Activated T-cell treated with anti-CD3 and anti-CD28 coated beads, Interleukin-2, amount 50 U/mL, for 4 hours (primary cell): ENCODE measurements at regions not wholly inside any gene's neighbourhood (a gene's known extent, or its start where the extent isn't known, plus 50 kb on each side); places are given as distances from the start of the nearest gene placed in this dataset.
A peak's percentile ranks its signal among the peaks of the same experiment; 100 is the strongest.

Experiments
- ATAC-seq, 2 donors: fragments of 200-7000 bp; cut with Tn5 transposase; one replicate each; pipeline ENCODE4 v1.10.0; 2021
- DNase-seq: peaks from one replicate; pipeline ENCODE4 v3.0.0-alpha.2; 2020
- H3K27me3 Mint-ChIP-seq: one replicate; pipeline ENCODE4 v1.8.0; 2021; ENCODE audit warnings: low read depth, mixed read lengths
- H3K36me3 Mint-ChIP-seq: one replicate; pipeline ENCODE4 v1.8.0; 2022; ENCODE audit warnings: mixed read lengths; ENCODE audit not compliant: insufficient read depth
- H3K4me1 Mint-ChIP-seq: one replicate; pipeline ENCODE4 v1.8.0; 2021; ENCODE audit warnings: low read depth, mixed read lengths
- H3K4me3 Mint-ChIP-seq: one replicate; pipeline ENCODE4 v1.8.0; 2021; ENCODE audit warnings: mild to moderate bottlenecking, moderate library complexity, mixed read lengths
- H3K9me3 Mint-ChIP-seq: one replicate; pipeline ENCODE4 v1.8.0; 2021; ENCODE audit warnings: mixed read lengths

GRCh38 chr12:94026596-94026995, 121.8 kb upstream of the PLXNC1 start:
- Mint-ChIP-seq H3K36me3 (peaks cover 2% of the 10 kb centered on the region), H3K4me3 (no peak overlapping the region), H3K27me3 (peaks cover 2% of the 10 kb centered on the region), H3K4me1 (peaks cover 18% of the 10 kb centered on the region), H3K9me3 (peaks cover 24% of the 10 kb centered on the region)
- no peak for ATAC-seq
- DNase-seq, result no peak

DNA sequence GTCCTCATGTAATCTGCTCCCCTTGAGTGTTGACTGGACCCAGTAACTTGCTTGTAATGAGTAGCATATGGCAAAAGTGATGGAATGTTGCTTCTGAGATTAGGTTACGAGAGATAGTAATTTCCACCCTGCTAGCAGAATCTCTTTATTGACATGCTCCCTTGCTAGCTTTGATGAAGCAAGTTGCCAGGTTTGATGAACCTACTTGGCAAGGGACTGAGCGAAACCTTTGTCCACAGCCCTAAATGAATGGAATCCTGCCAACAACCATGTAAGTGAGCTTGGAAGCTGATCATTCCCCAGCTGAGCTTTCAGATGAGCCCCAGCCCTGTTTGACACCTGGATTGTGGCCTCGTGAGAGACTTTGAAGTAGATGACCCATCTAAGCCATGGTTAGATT, 120.8 kb upstream of the PLXNC1 start:
- Mint-ChIP-seq H3K4me1 (peaks cover 25% of the 10 kb centered on the region), H3K27me3 (peaks cover 2% of the 10 kb centered on the region), H3K4me3 (no peak overlapping the region), H3K9me3 (peaks cover 24% of the 10 kb centered on the region), H3K36me3 (peaks cover 2% of the 10 kb centered on the region)
- no peak for ATAC-seq
- no peak for DNase-seq

GRCh38 chr12:94031763-94032162, 116.6 kb upstream of the PLXNC1 start:
- Mint-ChIP-seq H3K4me1 (peaks cover 40% of the 10 kb centered on the region), H3K9me3 (peaks cover 4% of the 10 kb centered on the region), H3K36me3 (peaks cover 2% of the 10 kb centered on the region), H3K27me3 (peaks cover 6% of the 10 kb centered on the region), H3K4me3 (no peak overlapping the region)
- DNase-seq (no peak), ATAC-seq (no peak)

- Mint-ChIP-seq H3K4me1 (peaks cover 40% of the 10 kb centered on the region), H3K36me3 (peaks cover 2% of the 10 kb centered on the region), H3K27me3 (peaks cover 6% of the 10 kb centered on the region), H3K9me3 (peaks cover 4% of the 10 kb centered on the region), H3K4me3 (no peak overlapping the region)
- no peak for ATAC-seq
- no peak for DNase-seq
These were observed 116.0 kb upstream of the PLXNC1 start for GRCh38 chr12:94032368-94032767.

DNA sequence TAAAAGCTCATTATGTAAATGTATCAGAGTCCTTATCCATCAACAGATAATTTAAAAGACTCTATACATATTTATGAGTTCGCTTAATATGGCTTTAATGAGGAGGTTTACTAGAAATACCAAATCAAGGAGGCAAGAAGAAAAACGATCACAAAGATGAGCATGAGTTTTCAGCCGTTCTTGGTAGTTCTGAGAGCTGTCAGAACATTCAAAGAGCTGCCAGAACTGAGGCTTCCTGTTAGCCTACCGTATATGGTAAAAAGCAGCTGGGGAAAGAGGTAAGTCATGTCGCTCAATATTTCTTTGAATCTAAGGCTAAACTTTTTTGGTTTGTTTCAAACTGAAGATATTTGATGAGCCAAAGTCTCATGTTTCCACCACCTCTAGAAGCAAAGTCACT, 115.3 kb upstream of the PLXNC1 start:
- Mint-ChIP-seq H3K36me3 (peaks cover 2% of the 10 kb centered on the region), H3K4me1 (peaks cover 40% of the 10 kb centered on the region), H3K27me3 (peaks cover 6% of the 10 kb centered on the region), H3K9me3 (peaks cover 2% of the 10 kb centered on the region), H3K4me3 (peak overlapping the region; percentile 42)
- DNase-seq, result no peak
- ATAC-seq, result peak; percentile 53 to 54

- Mint-ChIP-seq H3K4me1 (peaks cover 40% of the 10 kb centered on the region), H3K27me3 (peaks cover 6% of the 10 kb centered on the region), H3K36me3 (no peaks in the 10 kb centered on the region), H3K9me3 (peaks cover 4% of the 10 kb centered on the region), H3K4me3 (no peak overlapping the region)
- ATAC-seq, result no peak
- DNase-seq, result no peak
These were observed 114.6 kb upstream of the PLXNC1 start for GRCh38 chr12:94033784-94034183.

GRCh38 chr12:94037444-94037843, 110.9 kb upstream of the PLXNC1 start:
- no peak for ATAC-seq
- H3K9me3 Mint-ChIP-seq, result peaks cover 10% of the 10 kb centered on the region

DNA sequence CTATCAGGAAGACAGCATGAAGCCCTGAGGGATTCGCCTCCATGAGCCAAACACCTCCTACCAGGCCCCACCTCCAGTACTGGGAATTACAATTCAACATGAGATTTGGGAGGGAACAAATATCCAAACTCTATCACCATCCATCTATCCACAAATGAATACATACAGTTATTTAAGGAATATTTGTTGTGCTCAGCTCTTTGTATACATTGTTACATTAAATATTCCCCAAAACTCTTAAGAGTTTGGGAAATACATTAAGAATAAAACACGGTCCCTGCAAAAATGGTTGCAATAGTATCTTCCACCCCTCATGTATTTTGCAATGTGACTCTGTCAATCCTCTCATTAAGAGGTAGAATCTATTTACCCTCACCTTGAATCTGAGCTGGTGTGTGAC, 109.8 kb upstream of the PLXNC1 start:
- DNase-seq (no peak), ATAC-seq (no peak)
- no peak overlapping the region for H3K4me3 Mint-ChIP-seq
- no peaks in the 10 kb centered on the region for H3K36me3 Mint-ChIP-seq
- H3K27me3 Mint-ChIP-seq, result peaks cover 2% of the 10 kb centered on the region
- peaks cover 10% of the 10 kb centered on the region for H3K9me3 Mint-ChIP-seq
- H3K4me1 Mint-ChIP-seq, result peaks cover 4% of the 10 kb centered on the region

More at GRCh38 chr12:94037444-94037843, 110.9 kb upstream of the PLXNC1 start:
- Mint-ChIP-seq H3K4me3 (no peak overlapping the region), H3K27me3 (peaks cover 7% of the 10 kb centered on the region), H3K4me1 (peaks cover 16% of the 10 kb centered on the region), H3K36me3 (no peaks in the 10 kb centered on the region)
- DNase-seq, result no peak

GRCh38 chr12:94039199-94039840, 109.1 kb upstream of the PLXNC1 start:
- no peaks in the 10 kb centered on the region for H3K4me1 Mint-ChIP-seq
- peaks cover 2% of the 10 kb centered on the region for H3K27me3 Mint-ChIP-seq
- DNase-seq, result no peak
- no peak for ATAC-seq
- no peak overlapping the region for H3K4me3 Mint-ChIP-seq
- peaks cover 10% of the 10 kb centered on the region for H3K9me3 Mint-ChIP-seq
- no peaks in the 10 kb centered on the region for H3K36me3 Mint-ChIP-seq

DNA sequence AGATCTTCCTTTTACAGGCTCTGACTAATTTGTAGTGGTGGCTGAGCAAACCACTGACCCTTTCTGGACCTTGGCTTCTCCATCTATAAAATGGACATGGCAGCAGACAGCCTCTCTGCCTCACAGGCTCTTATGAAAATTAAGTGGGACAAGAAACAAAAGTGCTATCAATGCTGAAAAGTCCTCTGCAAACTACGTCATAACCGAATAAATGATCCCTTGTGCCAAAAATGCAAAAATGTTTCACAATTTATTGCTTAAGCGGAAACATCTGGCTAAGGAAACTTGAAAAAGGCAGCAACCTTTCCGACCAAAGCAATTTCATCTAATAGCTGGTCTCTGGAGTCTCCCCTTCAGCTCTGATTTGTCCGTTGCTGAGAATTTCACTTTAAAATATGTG, 108.5 kb upstream of the PLXNC1 start:
- H3K4me3 Mint-ChIP-seq, result no peak overlapping the region
- no peaks in the 10 kb centered on the region for H3K4me1 Mint-ChIP-seq
- DNase-seq (no peak), ATAC-seq (no peak)
- H3K9me3 Mint-ChIP-seq, result peaks cover 10% of the 10 kb centered on the region
- peaks cover 2% of the 10 kb centered on the region for H3K27me3 Mint-ChIP-seq
- no peaks in the 10 kb centered on the region for H3K36me3 Mint-ChIP-seq

DNA sequence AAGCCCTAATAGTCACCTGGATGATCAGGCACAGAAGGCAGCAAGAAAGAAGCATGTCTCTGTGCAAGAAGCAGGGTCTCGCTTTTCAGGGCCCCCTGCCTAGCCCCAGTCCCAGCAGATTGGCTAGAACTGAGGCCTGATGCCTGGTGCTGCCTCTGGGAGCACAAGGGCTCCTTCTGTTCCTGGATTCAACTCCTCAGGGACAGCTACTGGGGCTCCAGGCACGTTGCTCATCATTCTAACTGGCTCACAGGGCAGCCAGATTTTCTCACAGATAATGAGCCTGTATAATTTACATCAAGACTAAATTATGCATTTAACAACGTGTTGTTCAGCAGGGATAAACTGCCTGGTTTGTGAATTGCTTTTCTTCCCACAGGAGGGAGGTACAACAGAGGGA, 106.5 kb upstream of the PLXNC1 start:
- DNase-seq, result no peak
- H3K4me3 Mint-ChIP-seq, result no peak overlapping the region

GRCh38 chr12:94042321-94042720, 106.1 kb upstream of the PLXNC1 start:
- no peaks in the 10 kb centered on the region for H3K36me3 Mint-ChIP-seq
- peaks cover 2% of the 10 kb centered on the region for H3K27me3 Mint-ChIP-seq
- no peak for ATAC-seq
- H3K4me3 Mint-ChIP-seq, result no peak overlapping the region
- H3K4me1 Mint-ChIP-seq, result no peaks in the 10 kb centered on the region
- no peak for DNase-seq
- H3K9me3 Mint-ChIP-seq, result peaks cover 10% of the 10 kb centered on the region

More for the DNA sequence above, 106.5 kb upstream of the PLXNC1 start:
- peaks cover 10% of the 10 kb centered on the region for H3K9me3 Mint-ChIP-seq
- H3K4me1 Mint-ChIP-seq, result no peaks in the 10 kb centered on the region
- ATAC-seq, result no peak
- no peaks in the 10 kb centered on the region for H3K36me3 Mint-ChIP-seq
- H3K27me3 Mint-ChIP-seq, result peaks cover 2% of the 10 kb centered on the region

DNA sequence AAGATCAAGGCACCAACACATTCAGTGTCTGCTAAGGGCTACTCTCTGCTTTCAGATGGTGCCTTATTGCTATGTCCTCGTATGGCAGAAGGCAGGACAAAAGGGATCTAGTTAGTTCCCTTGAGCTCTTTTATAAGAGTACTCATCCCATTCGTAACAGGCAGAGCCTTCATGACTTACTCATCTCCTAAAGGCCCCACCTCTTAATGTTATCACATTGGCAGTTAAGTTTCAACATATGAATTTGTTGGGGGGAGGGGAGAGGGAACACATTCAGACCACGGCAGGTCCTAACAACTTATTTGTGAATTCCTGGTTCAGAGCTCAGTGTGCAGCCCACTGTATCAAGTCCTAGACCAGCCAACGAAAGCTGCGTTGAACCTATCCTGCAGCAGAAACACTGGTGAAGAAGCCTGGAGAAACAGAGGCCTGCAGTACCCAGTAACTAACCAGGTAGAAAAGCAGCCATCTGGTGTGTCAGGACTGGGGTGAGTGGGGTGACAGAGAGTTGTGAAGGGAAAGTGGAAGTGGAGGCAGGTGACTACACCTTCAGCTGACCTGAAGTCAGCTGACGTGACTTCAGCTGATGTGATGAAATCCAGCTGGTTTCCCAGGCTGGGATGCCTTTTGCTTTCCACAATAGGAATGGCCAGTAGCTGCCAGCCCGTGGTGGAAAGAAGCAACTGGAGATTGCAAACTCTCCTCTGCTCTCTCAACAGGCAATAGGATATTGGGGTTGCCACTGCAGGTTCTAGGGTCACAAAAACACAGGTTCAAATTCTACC, 101.6 kb upstream of the PLXNC1 start:
- Mint-ChIP-seq H3K36me3 (no peaks in the 10 kb centered on the region), H3K4me3 (no peak overlapping the region), H3K4me1 (peaks cover 4% of the 10 kb centered on the region), H3K27me3 (no peaks in the 10 kb centered on the region), H3K9me3 (no peaks in the 10 kb centered on the region)
- no peak for DNase-seq
- ATAC-seq, result no peak

DNA sequence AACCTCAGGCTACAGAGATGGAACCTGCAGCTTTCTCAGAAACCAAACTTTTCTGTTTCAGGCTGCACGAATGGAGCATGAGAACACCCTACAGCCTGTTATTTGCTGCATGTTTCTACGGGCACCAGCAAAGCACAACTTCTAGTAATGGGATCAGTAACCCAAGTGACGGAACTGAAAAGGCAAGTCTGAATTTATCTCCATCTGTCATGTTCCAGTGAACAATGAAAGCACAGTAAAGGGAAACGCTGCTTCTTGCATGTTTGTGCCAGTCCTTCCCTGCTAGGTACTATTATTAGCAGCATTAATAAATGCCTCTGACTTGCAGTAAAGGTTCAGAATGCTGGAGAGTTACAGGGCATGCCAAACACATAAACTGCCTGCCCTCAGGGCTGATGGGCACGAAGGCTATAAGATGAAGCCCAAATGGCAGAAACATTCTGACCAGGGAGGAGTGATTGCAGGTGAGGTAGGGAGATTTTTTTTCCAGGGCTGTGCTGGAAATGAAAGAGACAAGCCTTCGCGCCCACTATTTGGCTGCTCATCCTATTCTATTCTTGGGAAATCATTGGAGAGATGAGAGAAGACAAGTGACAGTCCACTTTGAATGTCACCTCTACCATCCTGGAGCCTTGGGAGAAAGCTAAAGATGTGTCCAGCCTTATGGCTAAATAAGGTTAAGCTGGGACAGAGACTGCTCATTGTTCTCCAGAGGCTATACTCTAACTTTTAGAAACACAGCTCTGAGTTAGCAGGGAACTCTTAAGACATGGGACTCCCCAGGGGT, 100.4 kb upstream of the PLXNC1 start:
- H3K4me3 Mint-ChIP-seq, result no peak overlapping the region

More for the DNA sequence above, 100.4 kb upstream of the PLXNC1 start:
- DNase-seq, result no peak
- H3K36me3 Mint-ChIP-seq, result no peaks in the 10 kb centered on the region
- no peaks in the 10 kb centered on the region for H3K27me3 Mint-ChIP-seq
- no peak for ATAC-seq
- peaks cover 4% of the 10 kb centered on the region for H3K4me1 Mint-ChIP-seq
- no peaks in the 10 kb centered on the region for H3K9me3 Mint-ChIP-seq
